ENCODE measurements at regions not wholly inside any gene's neighbourhood (a gene's known extent, or its start where the extent isn't known, plus 50 kb on each side); places are given as distances from the start of the nearest gene placed in this dataset.

- DNase-seq, result no peak
Measured at GRCh38 chr15:36315649-36316048, 263.8 kb upstream of the CDIN1 start.

DNA sequence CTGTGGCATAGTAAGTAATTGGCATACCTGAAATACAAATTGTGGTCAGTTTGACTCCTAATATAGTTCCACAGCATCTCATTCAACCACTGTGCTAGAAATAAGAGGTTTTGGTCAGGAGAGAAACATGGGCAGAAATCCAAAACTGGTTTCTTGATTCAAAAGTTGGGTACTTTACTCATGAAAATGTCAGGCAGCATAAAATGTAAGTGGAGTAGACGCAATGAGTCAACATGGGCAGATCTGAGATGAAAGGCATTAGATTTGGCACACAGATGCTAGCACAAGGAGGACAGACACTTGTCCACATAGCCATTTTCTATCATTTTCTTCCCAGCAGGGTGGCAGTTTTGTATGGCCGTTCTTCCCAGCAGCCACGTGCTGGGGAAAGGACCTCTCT is 255.8 kb upstream of the CDIN1 start:
- no peak for DNase-seq

GRCh38 chr15:36325206-36325605 is 254.2 kb upstream of the CDIN1 start:
- no peak for DNase-seq

DNA sequence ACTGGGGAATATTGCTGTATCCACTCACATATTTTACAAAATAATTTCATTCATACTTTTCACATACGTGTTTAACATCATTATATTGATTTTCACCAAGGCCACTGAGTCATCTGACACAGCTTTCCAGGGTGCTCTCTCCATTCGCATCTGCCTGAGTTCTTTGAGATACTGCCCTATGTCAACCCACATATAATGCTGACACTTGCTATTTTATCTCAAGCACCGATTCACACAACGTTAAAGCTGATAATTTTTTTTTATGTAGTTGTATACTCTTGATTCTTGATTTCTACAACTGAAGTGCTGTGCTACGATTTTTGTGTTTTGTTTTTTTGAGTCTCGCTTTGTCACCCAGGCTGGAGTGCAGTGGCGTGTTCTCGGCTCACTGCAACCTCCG is 249.8 kb upstream of the CDIN1 start:
- no peak for DNase-seq

GRCh38 chr15:36330598-36330997 is 248.8 kb upstream of the CDIN1 start:
- DNase-seq, result no peak

- DNase-seq, result no peak
Measured at GRCh38 chr15:36331531-36332275, 247.7 kb upstream of the CDIN1 start.

DNA sequence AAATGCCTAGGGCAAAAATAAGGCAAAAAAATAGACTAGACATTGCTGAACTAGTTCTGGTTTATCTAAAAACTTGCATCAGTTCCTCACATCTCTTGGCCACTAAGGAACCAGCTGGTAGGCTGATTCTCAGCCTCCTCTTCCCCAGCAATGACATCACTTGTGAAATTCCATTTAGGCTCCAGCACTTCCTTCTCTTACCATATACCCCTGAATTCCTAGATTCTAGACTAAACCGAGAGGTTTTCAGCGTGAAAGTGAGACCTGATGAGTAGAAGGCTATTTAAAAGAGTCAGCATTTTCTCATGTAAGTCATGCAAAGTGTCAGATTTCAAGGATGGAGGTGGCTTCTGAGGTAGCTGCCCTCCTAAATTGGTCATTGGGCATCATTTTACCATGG is 247.1 kb upstream of the CDIN1 start:
- DNase-seq, result no peak

DNA sequence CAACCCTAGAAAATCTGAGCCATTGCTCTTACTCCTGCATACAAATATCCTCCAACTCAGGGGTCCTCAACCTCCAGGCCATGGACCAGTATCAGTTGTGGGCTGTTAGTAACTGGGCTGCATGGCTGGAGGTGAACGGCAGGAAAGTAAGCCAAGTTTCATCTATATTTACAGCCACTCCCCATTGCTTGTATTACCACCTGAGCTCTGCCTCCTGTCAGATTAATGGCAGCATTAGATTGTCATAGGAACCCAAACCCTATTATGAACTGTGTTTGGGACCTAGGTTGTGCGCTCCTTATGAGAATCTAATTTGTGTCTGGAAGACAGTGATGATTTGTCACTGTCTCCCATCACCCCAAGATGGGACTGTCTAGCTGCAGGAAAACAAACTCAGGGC is 246.5 kb upstream of the CDIN1 start:
- no peak for DNase-seq

DNA sequence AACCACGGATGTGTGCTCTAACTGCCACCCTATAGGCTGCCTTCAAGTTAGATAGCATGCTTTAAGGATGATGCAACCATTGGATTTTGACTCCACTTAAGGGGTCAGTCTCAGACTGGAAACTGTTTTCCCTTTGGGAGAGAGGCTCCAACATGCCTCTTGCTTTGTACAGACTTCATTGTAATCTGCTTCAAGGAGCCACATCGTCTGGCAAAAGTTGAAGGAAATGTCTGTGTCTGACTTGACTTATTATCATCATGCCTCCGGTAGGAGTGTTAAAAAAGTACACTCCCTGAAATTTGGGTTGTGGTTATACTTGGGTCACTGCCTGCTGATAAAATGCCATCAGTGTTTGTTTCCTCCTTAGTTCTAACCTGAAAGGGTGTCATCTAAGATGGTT is 245.4 kb upstream of the CDIN1 start:
- DNase-seq, result no peak

DNA sequence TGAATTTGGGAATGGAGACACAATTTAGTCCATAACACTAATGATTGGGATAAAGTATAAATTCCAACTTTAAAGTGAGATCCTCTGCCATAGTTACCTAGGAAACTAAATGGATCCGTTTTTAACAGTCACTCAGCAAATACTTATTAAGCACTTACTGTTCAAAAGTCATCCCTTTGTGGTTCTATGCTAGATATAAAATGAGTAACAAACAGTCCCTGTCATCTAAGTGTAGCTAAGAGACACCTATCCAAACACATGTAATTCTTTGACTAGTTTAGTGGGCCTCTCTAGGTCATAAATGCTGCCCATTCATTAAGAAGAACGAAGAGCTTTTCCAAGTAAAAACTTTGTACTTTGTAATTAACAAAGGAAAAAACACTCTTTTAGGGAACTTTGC is 244.2 kb upstream of the CDIN1 start:
- DNase-seq, result no peak

DNA sequence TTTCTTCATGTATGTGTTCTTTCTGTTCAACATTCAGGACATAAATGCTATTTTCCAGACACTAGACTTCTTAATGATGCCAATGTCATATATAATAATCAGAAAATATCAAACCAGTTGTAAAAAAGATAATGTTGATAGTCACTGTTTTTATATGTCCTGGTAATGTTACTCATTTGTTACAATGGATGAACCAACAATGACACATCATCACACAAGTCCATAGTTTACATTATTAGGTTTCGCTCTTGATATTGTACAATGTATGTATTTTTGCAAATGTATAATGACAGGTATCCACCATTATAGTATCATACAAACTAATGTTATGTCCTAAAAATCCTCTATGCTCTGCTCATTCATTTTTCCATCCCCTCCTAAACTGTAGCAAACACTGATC is 243.8 kb upstream of the CDIN1 start:
- DNase-seq, result no peak

DNA sequence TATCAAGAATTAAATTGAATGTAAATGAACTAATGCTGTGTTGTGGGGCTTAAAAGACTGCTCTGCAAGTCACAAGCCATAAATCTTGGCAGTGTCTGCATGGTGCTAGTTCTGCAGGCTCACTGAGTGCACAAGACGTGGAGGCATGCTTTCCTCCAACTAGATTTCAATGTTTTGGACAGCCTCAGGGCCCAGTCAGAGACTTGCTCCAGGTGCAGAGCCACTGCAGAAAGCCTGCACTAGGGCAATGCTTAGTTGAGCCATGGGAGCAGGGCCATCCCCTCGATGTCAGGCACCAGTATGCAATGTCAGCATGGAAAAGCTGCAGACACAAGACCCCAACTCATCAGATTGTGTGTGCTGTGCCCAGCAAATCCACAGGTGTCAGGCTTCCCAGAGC is 234.5 kb upstream of the CDIN1 start:
- no peak for DNase-seq

DNA sequence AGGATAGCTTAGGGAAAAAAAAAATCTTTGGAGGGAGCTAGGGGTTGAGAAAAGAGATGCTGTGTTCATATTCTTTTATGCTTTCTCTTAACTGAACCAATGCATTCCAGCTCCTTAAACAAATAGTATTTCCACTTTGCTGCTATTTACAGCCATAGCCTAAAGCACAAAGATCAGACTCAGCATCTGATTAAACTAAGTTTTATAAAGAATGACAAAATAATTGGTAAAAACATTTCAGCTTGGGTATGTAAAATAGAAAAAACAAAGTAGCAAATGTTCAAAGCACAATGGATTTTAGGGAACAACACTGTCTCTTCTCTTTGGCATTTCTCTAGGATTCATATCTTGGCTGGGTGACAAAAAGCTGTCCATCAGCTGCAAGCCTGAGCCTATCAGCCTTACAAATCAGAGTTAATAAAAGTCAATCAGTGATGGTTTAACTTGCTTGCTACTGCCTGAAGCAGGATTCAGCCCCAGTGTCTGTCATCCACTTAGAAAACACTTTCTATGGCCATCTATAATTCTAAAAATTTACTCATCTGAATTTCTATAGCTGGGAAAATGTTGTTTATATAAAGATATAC is 232.1 kb upstream of the CDIN1 start:
- no peak for DNase-seq

DNA sequence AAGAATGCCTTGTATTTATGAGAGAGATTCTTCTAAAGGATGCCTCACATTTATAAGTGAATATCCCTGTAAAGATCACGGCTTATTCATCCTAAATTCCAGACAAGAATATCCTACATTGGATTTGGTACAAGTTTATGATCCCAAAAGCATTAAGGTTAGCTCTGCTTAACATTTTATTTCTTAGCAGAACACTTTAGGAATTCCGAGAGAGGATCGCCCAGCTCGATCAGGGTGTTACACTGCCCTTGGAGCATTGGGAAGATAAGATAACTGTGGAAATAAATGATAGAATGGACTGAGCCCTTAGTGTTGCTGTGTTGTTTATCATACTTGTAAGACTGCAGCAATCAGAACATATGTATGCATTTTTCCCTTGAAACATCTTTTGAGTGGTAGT is 223.0 kb upstream of the CDIN1 start:
- DNase-seq, result no peak

GRCh38 chr15:36356978-36357601 is 222.3 kb upstream of the CDIN1 start:
- DNase-seq, result no peak

- no peak for DNase-seq
Measured at GRCh38 chr15:36358094-36358493, 221.3 kb upstream of the CDIN1 start.

DNA sequence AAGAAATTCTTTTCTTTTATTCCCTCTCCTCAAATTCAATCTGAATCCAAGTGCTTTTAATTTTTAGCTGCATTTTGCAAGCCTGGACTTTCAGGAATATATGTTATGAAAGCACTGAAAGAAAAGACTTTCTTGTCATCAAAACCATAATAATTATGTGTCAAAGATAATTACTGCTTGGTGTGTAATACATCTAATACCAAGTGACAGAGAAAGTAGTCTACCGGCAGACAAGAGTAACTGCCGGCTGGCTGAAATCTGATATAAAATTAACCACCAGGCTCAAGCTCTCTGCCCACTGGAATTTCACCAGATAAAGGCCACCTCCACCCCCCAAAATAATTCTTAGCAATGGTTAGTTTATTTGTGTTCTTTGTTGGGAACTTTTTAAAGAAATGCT is 220.9 kb upstream of the CDIN1 start:
- DNase-seq, result no peak

- DNase-seq, result no peak
Measured at GRCh38 chr15:36359286-36359685, 220.1 kb upstream of the CDIN1 start.

DNA sequence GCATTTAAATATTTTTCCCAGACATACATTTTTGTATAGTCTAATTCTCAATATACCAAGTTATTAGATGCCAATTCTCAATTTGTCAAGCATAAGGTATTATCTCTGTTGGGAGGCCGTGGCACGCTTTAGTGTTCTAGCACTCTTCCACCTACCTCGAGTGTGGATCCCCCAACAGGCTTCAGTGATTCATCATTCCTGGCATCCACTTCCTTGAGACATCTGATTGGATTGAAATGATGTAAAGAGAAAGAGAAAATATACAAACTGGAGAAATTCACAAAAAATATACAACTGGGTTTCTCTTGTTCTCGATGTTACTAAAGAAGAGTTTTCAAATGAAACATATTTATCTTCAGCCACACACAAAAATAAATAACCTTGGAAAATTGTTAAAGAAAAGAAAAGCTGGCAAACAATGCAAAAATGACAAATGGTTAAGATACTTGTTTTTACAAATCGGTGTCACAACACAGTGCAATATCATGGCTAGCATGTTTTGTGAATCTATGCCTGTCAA is 218.0 kb upstream of the CDIN1 start:
- no peak for DNase-seq

- DNase-seq, result no peak
Measured at GRCh38 chr15:36362509-36362915, 216.9 kb upstream of the CDIN1 start.

DNA sequence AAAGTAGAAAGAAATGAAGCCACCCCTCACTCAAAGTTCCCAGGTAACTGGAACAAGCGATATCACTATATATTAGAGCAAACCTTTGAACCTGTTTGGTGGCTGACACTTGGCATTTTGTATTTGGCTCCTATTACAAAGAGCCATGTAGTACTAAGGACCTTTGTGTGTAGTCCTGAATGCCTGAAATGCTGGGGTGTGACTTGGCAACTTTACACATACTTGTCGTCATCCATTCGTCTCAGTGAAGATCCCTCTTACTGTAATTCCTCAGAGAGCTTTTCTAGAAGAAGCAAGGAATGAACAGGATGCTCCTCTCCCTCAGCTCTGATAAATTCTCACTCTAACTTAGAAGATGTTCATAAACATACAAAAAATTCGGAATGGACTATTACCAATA is 216.1 kb upstream of the CDIN1 start:
- DNase-seq, result no peak

- DNase-seq, result no peak
Measured at GRCh38 chr15:36364377-36364776, 215.0 kb upstream of the CDIN1 start.

GRCh38 chr15:36365963-36366362 is 213.5 kb upstream of the CDIN1 start:
- no peak for DNase-seq

GRCh38 chr15:36370051-36370730 is 209.2 kb upstream of the CDIN1 start:
- DNase-seq, result no peak

Measured in NCI-H1694 (cell line).